GM12873 (cell line): ENCODE measurements at regions not wholly inside any gene's neighbourhood (a gene's known extent, or its start where the extent isn't known, plus 50 kb on each side); places are given as distances from the start of the nearest gene placed in this dataset.

ENCODE experiments used
- TF ChIP-seq, protein P1 (sequence below): IDR thresholded peaks from 2 replicates; pipeline ENCODE4 v1.5.1; 2012; ENCODE audit warnings: low read depth, mild to moderate bottlenecking, moderate library complexity, low read length, control low read depth; ENCODE audit not compliant: insufficient read depth; ENCODE audit errors: missing control alignments

DNA sequence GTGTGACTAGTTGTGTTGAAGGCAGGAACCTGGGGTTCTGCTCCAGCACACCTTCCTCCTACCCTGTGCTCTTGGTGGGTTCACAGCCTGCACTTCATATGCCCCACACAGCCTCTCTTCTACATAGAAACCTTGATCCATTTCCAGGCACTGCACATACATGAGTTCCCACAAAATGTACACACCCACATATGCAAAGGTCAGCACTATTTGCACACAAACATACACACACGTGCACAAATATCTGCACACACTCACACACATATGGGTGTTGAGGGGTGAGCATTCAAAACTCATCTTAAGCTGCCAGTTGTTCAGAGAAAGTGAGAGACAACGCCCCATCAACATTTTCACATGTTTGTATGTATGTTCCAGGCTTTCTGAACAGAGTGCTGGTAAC, 201.0 kb downstream of the BARX2 start:
- TF ChIP-seq, protein P1, sequence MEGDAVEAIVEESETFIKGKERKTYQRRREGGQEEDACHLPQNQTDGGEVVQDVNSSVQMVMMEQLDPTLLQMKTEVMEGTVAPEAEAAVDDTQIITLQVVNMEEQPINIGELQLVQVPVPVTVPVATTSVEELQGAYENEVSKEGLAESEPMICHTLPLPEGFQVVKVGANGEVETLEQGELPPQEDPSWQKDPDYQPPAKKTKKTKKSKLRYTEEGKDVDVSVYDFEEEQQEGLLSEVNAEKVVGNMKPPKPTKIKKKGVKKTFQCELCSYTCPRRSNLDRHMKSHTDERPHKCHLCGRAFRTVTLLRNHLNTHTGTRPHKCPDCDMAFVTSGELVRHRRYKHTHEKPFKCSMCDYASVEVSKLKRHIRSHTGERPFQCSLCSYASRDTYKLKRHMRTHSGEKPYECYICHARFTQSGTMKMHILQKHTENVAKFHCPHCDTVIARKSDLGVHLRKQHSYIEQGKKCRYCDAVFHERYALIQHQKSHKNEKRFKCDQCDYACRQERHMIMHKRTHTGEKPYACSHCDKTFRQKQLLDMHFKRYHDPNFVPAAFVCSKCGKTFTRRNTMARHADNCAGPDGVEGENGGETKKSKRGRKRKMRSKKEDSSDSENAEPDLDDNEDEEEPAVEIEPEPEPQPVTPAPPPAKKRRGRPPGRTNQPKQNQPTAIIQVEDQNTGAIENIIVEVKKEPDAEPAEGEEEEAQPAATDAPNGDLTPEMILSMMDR, result no peak

DNA sequence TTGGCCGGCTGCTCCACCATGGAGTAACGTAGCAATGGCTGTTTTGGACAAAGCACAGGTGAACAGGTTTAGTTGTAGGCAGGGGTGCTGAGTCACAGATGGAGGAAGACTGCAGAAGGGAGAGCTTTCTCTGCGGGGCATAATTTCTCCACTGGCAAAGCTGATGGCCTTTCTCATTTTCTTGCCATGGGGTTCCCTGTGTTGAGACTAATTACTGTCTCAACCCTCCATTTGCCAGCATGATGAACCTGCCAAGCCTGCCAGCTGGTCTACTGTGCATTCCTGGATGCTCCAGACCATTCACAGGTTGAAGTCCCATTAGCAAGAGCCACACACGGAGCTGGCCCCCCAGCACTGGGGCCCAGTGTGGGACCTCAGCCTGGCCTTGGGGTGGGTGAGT, 202.4 kb downstream of the BARX2 start:
- TF ChIP-seq, protein P1, result no peak

DNA sequence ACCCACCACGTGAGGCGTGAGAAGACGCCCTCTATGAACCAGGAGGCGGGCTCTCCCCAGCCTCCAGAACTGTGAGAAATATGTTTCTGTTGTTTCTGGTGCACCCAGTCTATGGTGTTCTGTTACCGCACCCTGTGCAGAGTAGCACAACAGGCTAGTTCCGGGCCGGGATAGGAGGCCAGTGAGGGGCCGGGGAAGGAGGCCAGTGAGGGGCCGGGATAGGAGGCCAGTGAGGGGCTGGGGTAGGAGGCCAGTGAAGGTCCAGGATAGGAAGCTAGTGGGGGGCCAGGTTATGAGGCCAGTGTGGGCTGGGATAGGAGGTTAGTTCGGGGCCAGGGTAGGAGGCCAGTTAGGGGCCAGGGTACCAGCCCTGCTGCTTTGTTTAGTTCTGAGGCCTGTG, 204.6 kb downstream of the BARX2 start:
- TF ChIP-seq, protein P1, result no peak

DNA sequence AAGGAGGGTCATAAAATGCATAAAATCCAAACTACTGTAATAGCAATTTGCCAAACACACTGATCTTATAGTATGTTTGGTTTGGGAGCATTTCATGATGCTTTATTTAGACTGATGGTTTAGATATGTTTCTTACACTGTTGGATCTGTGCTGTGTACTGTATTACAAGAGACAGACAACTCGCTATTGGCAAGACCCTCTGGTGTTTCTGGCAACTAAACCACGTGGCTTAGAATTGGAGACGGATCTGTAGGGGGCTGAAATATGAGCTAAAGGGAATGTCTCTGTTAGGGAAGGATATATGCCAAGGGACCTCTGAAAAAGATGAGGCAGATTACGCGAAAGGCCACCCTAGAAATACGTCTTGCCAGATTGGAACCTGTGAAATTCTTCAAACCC, 208.7 kb downstream of the BARX2 start:
- TF ChIP-seq, protein P1, result no peak

DNA sequence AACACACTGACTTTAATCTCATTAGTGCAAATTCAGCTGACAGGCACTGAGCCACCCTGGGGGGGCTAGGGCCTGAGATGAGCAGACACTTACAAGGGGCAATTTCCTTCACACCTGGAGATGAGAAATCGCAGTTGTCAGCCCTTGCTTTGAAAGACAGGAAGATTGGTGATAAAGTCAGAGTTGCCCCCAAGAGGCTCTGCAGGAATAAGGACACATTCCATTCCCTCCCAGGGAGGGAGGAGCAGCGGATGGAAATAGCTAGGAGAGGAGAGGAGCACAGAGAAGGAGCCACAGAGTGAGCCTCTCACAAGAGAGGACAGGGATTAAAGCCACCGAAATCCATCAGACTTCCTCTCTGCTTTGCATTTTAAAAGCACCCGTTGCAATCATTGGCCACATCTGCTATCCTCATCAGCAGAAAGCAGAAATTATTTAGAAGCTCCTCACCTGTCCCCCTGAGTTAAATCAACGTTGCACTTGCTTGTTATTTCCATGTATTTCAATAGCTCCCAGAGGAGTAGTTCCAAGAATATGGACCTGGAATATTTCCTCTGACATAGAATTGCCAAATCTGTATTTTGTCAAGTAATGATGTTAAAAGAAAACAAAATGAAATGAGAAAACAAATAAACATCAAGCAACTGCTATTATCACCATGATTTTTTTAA, 213.7 kb downstream of the BARX2 start:
- TF ChIP-seq, protein P1, result no peak

DNA sequence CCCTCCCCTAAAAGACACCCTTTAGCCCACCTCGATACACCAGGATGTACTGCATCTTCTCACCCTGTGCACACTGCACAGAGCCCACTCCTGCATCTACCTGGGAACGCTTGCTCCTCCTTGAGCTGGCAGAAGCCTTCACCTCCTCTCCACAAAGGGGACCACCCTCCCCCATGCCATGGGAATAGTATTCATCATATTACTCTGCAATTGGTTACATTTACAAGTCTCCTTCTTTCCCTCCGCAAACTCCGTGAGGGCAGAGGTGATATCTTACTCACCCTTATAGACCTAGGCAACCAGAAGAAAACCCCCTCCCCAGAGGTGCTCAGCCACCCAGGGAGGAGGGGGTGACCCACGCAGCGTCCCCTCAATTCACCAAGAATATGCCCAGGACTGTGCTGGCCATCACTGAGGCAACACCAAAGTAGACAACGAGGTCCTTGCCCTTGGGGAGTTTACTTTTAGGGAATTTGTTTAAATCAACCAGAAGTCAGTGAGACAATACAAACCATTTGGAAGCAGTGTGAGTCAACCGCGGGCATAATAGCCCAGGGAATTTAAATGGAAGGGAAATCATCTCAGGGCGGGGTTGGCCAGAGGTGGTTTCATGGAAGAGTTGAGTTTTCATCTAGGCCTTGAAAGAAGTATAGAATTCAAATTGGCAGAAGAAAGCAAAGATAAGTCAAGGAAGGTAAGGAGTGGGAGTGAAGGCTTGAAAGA, 214.5 kb downstream of the BARX2 start:
- TF ChIP-seq, protein P1, result no peak

DNA sequence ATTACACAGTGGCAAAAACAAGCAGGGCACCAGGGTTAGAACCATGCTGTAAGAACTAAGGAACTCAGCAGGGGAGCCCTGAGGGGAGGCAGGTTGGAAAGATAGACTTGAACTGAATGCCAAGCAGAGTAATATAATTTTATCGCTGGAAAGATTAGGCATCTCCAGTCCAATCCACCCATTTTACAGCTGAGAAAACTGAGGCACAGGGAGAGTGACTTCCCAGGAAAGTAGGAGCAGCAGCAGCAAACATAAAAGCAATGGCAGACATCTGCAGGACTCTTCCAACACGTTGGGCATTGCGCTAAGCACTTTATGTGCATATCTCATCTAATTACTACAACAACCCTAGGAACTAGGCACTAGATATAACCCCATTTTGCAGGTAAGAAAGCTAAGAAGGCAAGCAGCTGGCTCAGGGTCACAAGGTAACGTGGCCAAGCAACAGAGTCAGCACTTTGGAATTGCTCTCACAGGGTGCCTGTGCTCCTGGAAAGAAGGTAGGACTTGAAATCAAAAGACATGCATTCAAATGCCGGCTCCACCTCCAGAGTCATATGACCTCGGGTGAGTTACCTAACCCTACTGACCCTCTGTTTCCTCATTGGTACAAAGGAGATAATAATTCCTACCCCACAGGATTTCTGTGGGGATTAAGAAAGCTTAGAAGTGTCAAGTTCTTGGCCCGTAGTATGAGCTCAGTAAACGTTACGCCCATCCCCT, 215.3 kb downstream of the BARX2 start:
- TF ChIP-seq, protein P1, result no peak
